H9 (cell line): ENCODE measurements at regions not wholly inside any gene's neighbourhood (a gene's known extent, or its start where the extent isn't known, plus 50 kb on each side); places are given as distances from the start of the nearest gene placed in this dataset.

Experiments
- DNase-seq: peaks from one replicate; pipeline ENCODE4 v3.0.0-alpha.2; 2017
- H2AFZ ChIP-seq: one replicate; pipeline ENCODE4 v1.6.1; 2013; ENCODE audit warnings: mild to moderate bottlenecking, low read length, control low read depth, moderate library complexity
- H2AK5ac ChIP-seq: 2 replicates; pipeline ENCODE4 v1.6.1; 2013; ENCODE audit warnings: low read length, control low read depth, mixed read lengths; ENCODE audit not compliant: insufficient read length
- H2BK120ac ChIP-seq: one replicate; pipeline ENCODE4 v1.6.1; 2013; ENCODE audit warnings: low read depth, mild to moderate bottlenecking, low read length, control low read depth, inconsistent platforms; ENCODE audit not compliant: poor library complexity, severe bottlenecking
- H2BK12ac ChIP-seq: 2 replicates; pipeline ENCODE4 v1.6.1; 2013; ENCODE audit warnings: low read length, control low read depth, mixed read lengths, low read depth; ENCODE audit not compliant: insufficient read length
- H2BK15ac ChIP-seq: 2 replicates; pipeline ENCODE4 v1.6.1; 2013; ENCODE audit warnings: low read depth, low read length, control low read depth
- H2BK20ac ChIP-seq: one replicate; pipeline ENCODE4 v1.6.1; 2013; ENCODE audit warnings: low read depth, mild to moderate bottlenecking, low read length, control low read depth, inconsistent platforms; ENCODE audit not compliant: poor library complexity, severe bottlenecking
- H2BK5ac ChIP-seq: 2 replicates; pipeline ENCODE4 v1.6.1; 2013; ENCODE audit warnings: low read length, control low read depth, mixed read lengths; ENCODE audit not compliant: insufficient read length
- H3K14ac ChIP-seq: 2 replicates; pipeline ENCODE4 v1.6.1; 2013; ENCODE audit warnings: low read length, control low read depth; ENCODE audit not compliant: insufficient read depth
- H3K18ac ChIP-seq: 2 replicates; pipeline ENCODE4 v1.6.1; 2013; ENCODE audit warnings: low read depth, mild to moderate bottlenecking, mixed read lengths, low read length, control low read depth; ENCODE audit not compliant: insufficient read length
- H3K23ac ChIP-seq: 2 replicates; pipeline ENCODE4 v1.6.1; 2013; ENCODE audit warnings: low read length, control low read depth, mixed read lengths, low read depth; ENCODE audit not compliant: insufficient read length
- H3K23me2 ChIP-seq: 2 replicates; pipeline ENCODE4 v1.6.1; 2013; ENCODE audit warnings: low read depth, mild to moderate bottlenecking, mixed read lengths, low read length, control low read depth; ENCODE audit not compliant: insufficient read length, poor library complexity, severe bottlenecking
- H3K27ac ChIP-seq: 2 replicates; pipeline ENCODE4 v1.5.1; 2013; ENCODE audit warnings: low read length, control low read depth, mixed read lengths, low read depth; ENCODE audit not compliant: insufficient read length
- H3K27me3 ChIP-seq: 2 replicates; pipeline ENCODE4 v1.6.1; 2013; ENCODE audit warnings: low read length, control low read depth, inconsistent platforms; ENCODE audit not compliant: insufficient read depth
- H3K4ac ChIP-seq: 2 replicates; pipeline ENCODE4 v1.6.1; 2013; ENCODE audit warnings: low read depth, mild to moderate bottlenecking, control low read depth, inconsistent platforms, low read length, moderate library complexity
- H3K4me1 ChIP-seq: 2 replicates; pipeline ENCODE4 v1.6.1; 2013; ENCODE audit warnings: low read length, control low read depth, inconsistent platforms; ENCODE audit not compliant: insufficient read depth
- H3K4me2 ChIP-seq: 2 replicates; pipeline ENCODE4 v1.6.1; 2013; ENCODE audit warnings: low read length, control low read depth, mixed read lengths; ENCODE audit not compliant: insufficient read length, insufficient read depth
- H3K56ac ChIP-seq: 2 replicates; pipeline ENCODE4 v1.6.1; 2013; ENCODE audit warnings: low read depth, mild to moderate bottlenecking, mixed read lengths, low read length, control low read depth; ENCODE audit not compliant: insufficient read length
- H3K79me1 ChIP-seq: 2 replicates; pipeline ENCODE4 v1.6.1; 2013; ENCODE audit warnings: low read depth, mild to moderate bottlenecking, moderate library complexity, low read length, control low read depth, inconsistent platforms; ENCODE audit not compliant: insufficient read depth, poor library complexity, severe bottlenecking
- H3K79me2 ChIP-seq: 2 replicates; pipeline ENCODE4 v1.6.1; 2013; ENCODE audit warnings: low read length, control low read depth, inconsistent platforms; ENCODE audit not compliant: insufficient read depth
- H3K9ac ChIP-seq: 2 replicates; pipeline ENCODE4 v1.6.1; 2013; ENCODE audit warnings: low read length, control low read depth, mixed read lengths; ENCODE audit not compliant: insufficient read length; ENCODE audit errors: extremely low read depth
- H3K9me3 ChIP-seq: one replicate; pipeline ENCODE4 v1.6.1; 2013; ENCODE audit warnings: low read depth, low read length, inconsistent platforms; ENCODE audit not compliant: control insufficient read depth
- H3T11ph ChIP-seq: one replicate; pipeline ENCODE4 v1.6.1; 2013; ENCODE audit warnings: mild to moderate bottlenecking, low read length, control low read depth, inconsistent platforms
- H4K20me1 ChIP-seq: one replicate; pipeline ENCODE4 v1.6.1; 2013; ENCODE audit not compliant: control insufficient read depth, insufficient read length, insufficient read depth
- H4K5ac ChIP-seq: 2 replicates; pipeline ENCODE4 v1.6.1; 2013; ENCODE audit warnings: low read depth, mild to moderate bottlenecking, mixed read lengths, low read length, control low read depth; ENCODE audit not compliant: insufficient read length
- H4K8ac ChIP-seq: replicated peaks from 2 replicates; pipeline ENCODE4 v1.6.1; 2013; ENCODE audit warnings: low read length, control low read depth, mixed read lengths, low read depth; ENCODE audit not compliant: insufficient read length
- H4K91ac ChIP-seq: 2 replicates; pipeline ENCODE4 v1.6.1; 2013; ENCODE audit warnings: low read depth, mild to moderate bottlenecking, moderate library complexity, mixed read lengths, low read length, control low read depth; ENCODE audit not compliant: insufficient read length
- H3K27ac Mint-ChIP-seq, 3 experiments: 2 replicates in 2 of 3; 3 replicates in 1 of 3; pipeline ENCODE4 v1.8.0; 2020 to 2021; ENCODE audit warnings: mixed read lengths in 3 of 3, mild to moderate bottlenecking in 1 of 3, moderate library complexity in 1 of 3
- H3K27me3 Mint-ChIP-seq: 2 replicates; pipeline ENCODE4 v1.8.0; 2021; ENCODE audit warnings: low read depth, mild to moderate bottlenecking, moderate library complexity, mixed read lengths
- H3K36me3 Mint-ChIP-seq, 3 experiments: 2 replicates in 2 of 3; 3 replicates in 1 of 3; pipeline ENCODE4 v1.8.0; 2020 to 2021; ENCODE audit warnings: low read depth in 3 of 3, mixed read lengths in 3 of 3; ENCODE audit not compliant: insufficient read depth in 1 of 3
- H3K4me1 Mint-ChIP-seq, 2 experiments: 2 replicates each; pipeline ENCODE4 v1.8.0; 2020; ENCODE audit warnings: mixed read lengths in 2 of 2
- H3K4me3 Mint-ChIP-seq, 2 experiments: 2 replicates in 1 of 2; 3 replicates in 1 of 2; pipeline ENCODE4 v1.8.0; 2020 to 2021; ENCODE audit warnings: mild to moderate bottlenecking in 2 of 2, mixed read lengths in 2 of 2, moderate library complexity in 1 of 2
- H3K9me3 Mint-ChIP-seq, 2 experiments: 2 replicates in 1 of 2; 3 replicates in 1 of 2; pipeline ENCODE4 v1.8.0; 2020; ENCODE audit warnings: mild to moderate bottlenecking in 2 of 2, mixed read lengths in 2 of 2, moderate library complexity in 1 of 2
- CTCF ChIP-seq: fragments of 200-600 bp; sonication (generic); conservative IDR thresholded peaks from 3 replicates; pipeline ENCODE4 v1.8.0; 2021; ENCODE audit warnings: antibody characterized with exemption, mild to moderate bottlenecking
- WGBS: extraction: QIAGEN DNeasy Blood & Tissue Kit; methylation state at CpG from one replicate; pipeline ENCODE4 v1.1.7; 2013; ENCODE audit warnings: missing lambda C conversion rate, low lambda C conversion rate, mixed read lengths; ENCODE audit not compliant: insufficient read length; ENCODE audit errors: extremely low coverage; 5-methylcytosine and 5-hydroxymethylcytosine counted together

DNA sequence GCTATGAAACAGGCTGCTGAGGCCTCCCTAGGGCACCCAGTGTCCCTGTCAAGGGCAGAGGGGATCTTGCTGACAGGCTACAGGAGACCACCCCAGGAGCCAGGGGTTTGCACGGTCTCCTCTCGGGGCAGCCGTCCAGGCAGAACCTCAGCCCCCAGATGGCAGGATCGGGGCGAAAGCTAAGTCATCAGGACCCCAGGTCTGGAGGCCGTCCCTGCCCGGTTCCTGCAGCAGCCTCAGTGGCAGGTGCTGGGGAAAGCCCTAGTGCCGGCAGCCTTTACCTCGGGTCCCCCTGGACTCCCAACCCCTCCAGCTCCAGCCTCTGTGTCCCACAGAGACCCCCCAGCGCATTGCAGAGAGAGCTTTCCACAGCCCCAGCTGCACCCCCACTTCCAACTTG lies 103.8 kb upstream of the C14orf180 start:
- H4K91ac ChIP-seq = no peak overlapping the region
- no peaks in the 10 kb centered on the region for H3K79me1 ChIP-seq
- H2AFZ ChIP-seq = no peak overlapping the region
- H4K8ac ChIP-seq = no peak overlapping the region
- H3K23ac ChIP-seq = no peak overlapping the region
- H3K79me2 ChIP-seq = no peaks in the 10 kb centered on the region
- no peak overlapping the region for H3K14ac ChIP-seq
- H3K27ac ChIP-seq = no peak overlapping the region
- H3K36me3 Mint-ChIP-seq = peaks cover 0 to 2% (median 0%) of the 10 kb centered on the region in 3 experiments; a peak in 2 of 7 replicates
- no peak overlapping the region for H4K5ac ChIP-seq
- no peak overlapping the region for H2BK120ac ChIP-seq
- no peaks in the 10 kb centered on the region for H4K20me1 ChIP-seq
- peaks cover 7% of the 10 kb centered on the region for H3K27me3 Mint-ChIP-seq
- H3K4ac ChIP-seq = no peak overlapping the region
- no peaks in the 10 kb centered on the region for H3K27me3 ChIP-seq
- no peak overlapping the region for H3K4me3 Mint-ChIP-seq
- no peaks in the 10 kb centered on the region for H3K23me2 ChIP-seq
- no peak overlapping the region; a peak in 1 of 7 replicates for H3K27ac Mint-ChIP-seq
- no peak overlapping the region for H3T11ph ChIP-seq
- H3K18ac ChIP-seq = no peak overlapping the region
- peaks cover 0 to 10% of the 10 kb centered on the region in 2 experiments; a peak in 2 of 4 replicates for H3K4me1 Mint-ChIP-seq
- no peak overlapping the region for H3K56ac ChIP-seq
- no peak overlapping the region for H3K9ac ChIP-seq
- H3K4me2 ChIP-seq = no peak overlapping the region
- no peak overlapping the region for H2BK15ac ChIP-seq
- no peak overlapping the region for H2BK12ac ChIP-seq
- no peak overlapping the region for H2BK5ac ChIP-seq
- TF ChIP-seq CTCF = no peak
- no peak overlapping the region for H2AK5ac ChIP-seq
- H3K4me1 ChIP-seq = no peaks in the 10 kb centered on the region
- no CpG with 5 or more reads among the region's 10 CpGs for WGBS
- DNase-seq = no peak
- H3K9me3 ChIP-seq = no peaks in the 10 kb centered on the region
- H3K9me3 Mint-ChIP-seq = peaks cover under 1 to 3% of the 10 kb centered on the region in 2 experiments
- no peak overlapping the region for H2BK20ac ChIP-seq
